ENCODE measurements at regions not wholly inside any gene's neighbourhood (a gene's known extent, or its start where the extent isn't known, plus 50 kb on each side); places are given as distances from the start of the nearest gene placed in this dataset.

- no peak for TF ChIP-seq CTCF (IDR thresholded peaks at IDR 0.05; ENCODE audit: low read depth, low read length)
Observed at GRCh38 chr22:22400964-22401363, 107.6 kb downstream of the ZNF280B start.

GRCh38 chr22:22401381-22401780, 107.2 kb downstream of the ZNF280B start:
- no peak for DNase-seq (ENCODE audit: extremely low read depth, low read depth)

More at GRCh38 chr22:22400964-22401363, 107.6 kb downstream of the ZNF280B start:
- DNase-seq (ENCODE audit: extremely low read depth, low read depth) = no peak

GRCh38 chr22:22403306-22403705, 105.2 kb downstream of the ZNF280B start:
- DNase-seq (ENCODE audit: extremely low read depth, low read depth) = no peak
- no peak for TF ChIP-seq CTCF (IDR thresholded peaks at IDR 0.05; ENCODE audit: low read depth, low read length)

More at GRCh38 chr22:22401381-22401780, 107.2 kb downstream of the ZNF280B start:
- no peak for TF ChIP-seq CTCF (IDR thresholded peaks at IDR 0.05; ENCODE audit: low read depth, low read length)

GRCh38 chr22:22403771-22404170, 104.8 kb downstream of the ZNF280B start:
- TF ChIP-seq CTCF (IDR thresholded peaks at IDR 0.05; ENCODE audit: low read depth, low read length) = no peak
- DNase-seq (ENCODE audit: extremely low read depth, low read depth) = no peak

GRCh38 chr22:22404598-22405284, 103.8 kb downstream of the ZNF280B start:
- DNase-seq (ENCODE audit: extremely low read depth, low read depth) = no peak
- TF ChIP-seq CTCF (IDR thresholded peaks at IDR 0.05; ENCODE audit: low read depth, low read length) = no peak

GRCh38 chr22:22406445-22407027, 102.0 kb downstream of the ZNF280B start:
- DNase-seq (ENCODE audit: extremely low read depth, low read depth) = no peak
- TF ChIP-seq CTCF (IDR thresholded peaks at IDR 0.05; ENCODE audit: low read depth, low read length) = no peak

- DNase-seq (ENCODE audit: extremely low read depth, low read depth) = no peak
- no peak for TF ChIP-seq CTCF (IDR thresholded peaks at IDR 0.05; ENCODE audit: low read depth, low read length)
Observed at GRCh38 chr22:22407061-22407460, 101.5 kb downstream of the ZNF280B start.

Measured in AG09319 (cell line).